ENCODE measurements at regions not wholly inside any gene's neighbourhood (a gene's known extent, or its start where the extent isn't known, plus 50 kb on each side); places are given as distances from the start of the nearest gene placed in this dataset.

GRCh38 chr7:54672519-54672918 is 86.5 kb downstream of the SEC61G start:
- DNase-seq (ENCODE audit: insufficient read length) (no peak), FAIRE-seq (no peak)
- no peak for TF ChIP-seq TAF1 (IDR thresholded peaks at IDR 0.05; ENCODE audit: borderline replicate concordance, low read depth, low read length)
- TF ChIP-seq POLR2AphosphoS5 (IDR thresholded peaks at IDR 0.05; ENCODE audit: low read depth, low read length) = no peak
- no peak for TF ChIP-seq POLR2A (IDR thresholded peaks at IDR 0.05; ENCODE audit: low read depth, low read length)

- FAIRE-seq = no peak
- no peak for TF ChIP-seq POLR2A (IDR thresholded peaks at IDR 0.05; ENCODE audit: low read depth, low read length)
- TF ChIP-seq TAF1 (IDR thresholded peaks at IDR 0.05; ENCODE audit: borderline replicate concordance, low read depth, low read length) = no peak
- TF ChIP-seq POLR2AphosphoS5 (IDR thresholded peaks at IDR 0.05; ENCODE audit: low read depth, low read length) = no peak
- peak; percentile 37 for DNase-seq (ENCODE audit: insufficient read length)
Measured at GRCh38 chr7:54664235-54665228, 94.5 kb downstream of the SEC61G start.

DNA sequence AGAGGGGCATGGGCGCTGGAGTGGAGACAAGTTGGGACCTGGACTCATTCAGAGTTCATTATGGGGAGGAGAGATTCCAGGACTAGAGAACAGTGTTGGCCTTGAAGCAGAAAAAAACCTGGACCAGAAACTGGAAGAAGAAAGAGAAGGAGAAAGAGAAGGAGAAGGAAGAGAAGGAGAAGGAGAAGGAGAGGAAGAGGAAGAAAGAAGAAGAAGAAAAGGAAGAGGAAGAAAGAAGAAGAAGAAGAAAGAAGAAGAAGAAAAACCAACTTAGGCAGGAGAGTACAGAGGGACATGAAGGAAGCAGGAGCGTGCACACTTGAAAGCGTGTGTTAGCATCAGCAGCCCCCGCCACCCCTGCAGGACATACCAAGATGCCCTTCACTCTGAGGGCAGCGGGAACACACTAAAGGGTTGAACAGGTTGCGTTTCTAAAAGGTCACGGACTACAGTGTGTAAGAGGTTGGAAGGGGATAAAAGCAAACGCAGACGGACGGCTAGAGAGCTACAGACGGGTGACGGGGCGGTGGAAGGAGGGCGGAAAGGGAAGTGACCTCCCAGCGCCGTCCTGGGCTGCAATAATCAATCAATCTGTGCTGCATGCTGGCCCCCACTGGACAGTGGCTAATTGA is 95.3 kb downstream of the SEC61G start:
- no peak for TF ChIP-seq POLR2AphosphoS5 (IDR thresholded peaks at IDR 0.05; ENCODE audit: low read depth, low read length)
- no peak for TF ChIP-seq TAF1 (IDR thresholded peaks at IDR 0.05; ENCODE audit: borderline replicate concordance, low read depth, low read length)
- no peak for TF ChIP-seq POLR2A (IDR thresholded peaks at IDR 0.05; ENCODE audit: low read depth, low read length)
- no peak for FAIRE-seq
- no peak for DNase-seq (ENCODE audit: insufficient read length)

DNA sequence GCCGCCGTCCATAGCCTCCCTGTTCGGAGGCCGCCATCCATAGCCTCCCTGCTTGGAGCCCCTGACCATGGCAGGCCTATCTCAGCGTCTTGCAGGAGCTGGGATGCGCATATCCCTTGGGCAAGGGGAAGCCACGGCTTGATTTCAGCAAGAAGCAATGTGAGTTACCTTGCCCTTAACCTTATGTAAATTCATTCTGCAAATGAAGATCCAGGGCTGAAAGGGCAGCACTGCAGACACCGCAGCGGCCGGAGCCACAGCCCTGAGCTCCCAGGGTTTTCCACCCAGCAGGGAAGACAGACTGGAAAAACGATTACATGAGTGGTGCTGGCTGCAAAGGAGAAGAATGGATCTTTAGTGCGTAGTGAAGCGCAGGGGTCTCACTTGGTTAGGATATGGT is 95.8 kb downstream of the SEC61G start:
- no peak for FAIRE-seq
- DNase-seq (ENCODE audit: insufficient read length) = no peak
- no peak for TF ChIP-seq TAF1 (IDR thresholded peaks at IDR 0.05; ENCODE audit: borderline replicate concordance, low read depth, low read length)
- TF ChIP-seq POLR2AphosphoS5 (IDR thresholded peaks at IDR 0.05; ENCODE audit: low read depth, low read length) = no peak
- no peak for TF ChIP-seq POLR2A (IDR thresholded peaks at IDR 0.05; ENCODE audit: low read depth, low read length)

DNA sequence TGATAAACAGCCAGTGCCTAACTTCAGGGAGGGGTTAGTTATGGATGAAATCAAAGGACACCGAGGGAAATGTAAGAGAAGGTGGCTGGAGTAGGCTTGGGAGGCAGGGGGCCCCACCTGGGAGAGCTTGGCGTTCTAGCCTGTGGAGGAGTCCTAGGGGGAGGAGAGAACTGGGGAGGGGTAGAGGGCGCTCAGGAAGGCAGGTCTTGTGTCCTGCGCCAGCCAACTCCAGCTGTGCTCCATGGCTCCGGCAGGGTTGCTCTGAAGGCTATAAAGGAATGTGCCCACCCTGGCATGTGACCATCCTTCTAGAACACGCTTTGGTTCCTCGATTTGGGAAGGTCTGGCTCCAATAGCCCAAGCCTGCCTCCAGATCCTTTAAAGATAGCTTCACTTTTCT is 96.3 kb downstream of the SEC61G start:
- TF ChIP-seq POLR2A (IDR thresholded peaks at IDR 0.05; ENCODE audit: low read depth, low read length) = no peak
- TF ChIP-seq POLR2AphosphoS5 (IDR thresholded peaks at IDR 0.05; ENCODE audit: low read depth, low read length) = no peak
- no peak for TF ChIP-seq TAF1 (IDR thresholded peaks at IDR 0.05; ENCODE audit: borderline replicate concordance, low read depth, low read length)
- FAIRE-seq = no peak
- no peak for DNase-seq (ENCODE audit: insufficient read length)

- FAIRE-seq (no peak), DNase-seq (ENCODE audit: insufficient read length) (no peak)
- TF ChIP-seq TAF1 (IDR thresholded peaks at IDR 0.05; ENCODE audit: borderline replicate concordance, low read depth, low read length) (no peak), POLR2A (IDR thresholded peaks at IDR 0.05; ENCODE audit: low read depth, low read length) (no peak), POLR2AphosphoS5 (IDR thresholded peaks at IDR 0.05; ENCODE audit: low read depth, low read length) (no peak)
Measured at GRCh38 chr7:54653905-54654304, 105.1 kb downstream of the SEC61G start.

DNA sequence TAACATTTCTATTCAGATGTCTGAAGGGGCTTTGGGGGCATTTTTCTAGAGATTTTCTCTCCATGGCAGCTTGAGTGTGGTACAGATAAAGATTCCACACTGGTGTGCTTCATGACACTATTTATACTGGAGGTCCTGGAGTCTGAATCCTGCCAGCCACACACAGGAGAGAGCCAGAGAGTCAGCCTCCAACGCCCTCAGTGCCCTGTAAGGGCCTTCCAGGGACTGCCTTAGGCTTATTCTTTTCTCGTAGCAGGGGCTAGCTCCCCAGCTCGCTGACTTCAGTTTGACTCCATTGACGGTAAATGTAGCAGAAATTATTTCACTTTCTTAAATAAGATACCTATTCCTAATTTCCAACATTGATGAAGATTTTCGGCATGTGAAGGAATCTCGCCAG is 100.9 kb downstream of the VSTM2A start:
- no peak for FAIRE-seq

GRCh38 chr7:54637712-54638396 is 95.7 kb downstream of the VSTM2A start:
- FAIRE-seq = no peak
- TF ChIP-seq POLR2A (IDR thresholded peaks at IDR 0.05; ENCODE audit: low read depth, low read length) = no peak
- no peak for TF ChIP-seq POLR2AphosphoS5 (IDR thresholded peaks at IDR 0.05; ENCODE audit: low read depth, low read length)
- TF ChIP-seq TAF1 (IDR thresholded peaks at IDR 0.05; ENCODE audit: borderline replicate concordance, low read depth, low read length) = no peak
- no peak for DNase-seq (ENCODE audit: insufficient read length)

More for the DNA sequence above, 100.9 kb downstream of the VSTM2A start:
- no peak for DNase-seq (ENCODE audit: insufficient read length)
- TF ChIP-seq POLR2A (IDR thresholded peaks at IDR 0.05; ENCODE audit: low read depth, low read length) (no peak), TAF1 (IDR thresholded peaks at IDR 0.05; ENCODE audit: borderline replicate concordance, low read depth, low read length) (no peak), POLR2AphosphoS5 (IDR thresholded peaks at IDR 0.05; ENCODE audit: low read depth, low read length) (no peak)

DNA sequence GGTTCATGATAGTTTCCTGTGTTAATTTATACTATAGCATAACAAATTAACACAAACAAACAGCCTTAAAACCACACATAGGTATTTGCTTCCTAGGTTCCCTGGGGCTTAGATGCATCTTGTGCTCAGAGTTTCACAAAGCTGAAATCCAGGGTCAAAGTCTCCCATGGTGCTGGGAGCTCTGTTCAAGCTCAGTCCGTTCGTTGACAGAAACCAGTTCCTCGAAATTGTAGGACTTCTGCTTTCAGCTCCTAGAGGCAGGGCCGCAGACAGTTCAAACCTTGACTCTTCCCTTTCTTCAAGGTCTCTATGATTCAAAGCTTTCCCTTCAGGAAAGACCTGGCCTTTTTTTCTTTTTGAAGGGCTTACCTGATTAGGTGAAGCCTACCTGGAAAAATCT is 90.5 kb downstream of the VSTM2A start:
- TF ChIP-seq POLR2A (IDR thresholded peaks at IDR 0.05; ENCODE audit: low read depth, low read length) (no peak), POLR2AphosphoS5 (IDR thresholded peaks at IDR 0.05; ENCODE audit: low read depth, low read length) (no peak), TAF1 (IDR thresholded peaks at IDR 0.05; ENCODE audit: borderline replicate concordance, low read depth, low read length) (no peak)
- DNase-seq (ENCODE audit: insufficient read length) = no peak
- no peak for FAIRE-seq

DNA sequence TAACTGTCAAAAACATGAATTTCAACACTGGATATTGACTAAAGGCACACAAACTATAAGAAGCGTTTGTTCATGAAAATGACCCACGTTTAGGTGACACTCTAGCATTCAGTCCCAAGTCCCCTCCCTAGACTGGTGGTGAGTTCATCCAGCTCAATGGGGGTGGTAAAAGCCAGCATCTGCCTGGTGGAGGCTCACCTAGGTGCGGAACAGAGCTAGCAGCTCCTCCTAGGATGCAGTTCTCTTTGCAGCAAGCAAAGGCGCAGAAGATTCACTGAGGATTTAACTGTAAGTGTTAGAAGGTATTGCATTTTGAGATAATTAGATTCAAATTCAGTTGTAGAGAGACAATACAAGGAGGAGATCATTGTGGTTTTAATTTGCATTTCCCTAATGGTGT is 87.6 kb downstream of the VSTM2A start:
- FAIRE-seq (no peak), DNase-seq (ENCODE audit: insufficient read length) (no peak)
- TF ChIP-seq POLR2A (IDR thresholded peaks at IDR 0.05; ENCODE audit: low read depth, low read length) = no peak
- no peak for TF ChIP-seq TAF1 (IDR thresholded peaks at IDR 0.05; ENCODE audit: borderline replicate concordance, low read depth, low read length)
- no peak for TF ChIP-seq POLR2AphosphoS5 (IDR thresholded peaks at IDR 0.05; ENCODE audit: low read depth, low read length)

DNA sequence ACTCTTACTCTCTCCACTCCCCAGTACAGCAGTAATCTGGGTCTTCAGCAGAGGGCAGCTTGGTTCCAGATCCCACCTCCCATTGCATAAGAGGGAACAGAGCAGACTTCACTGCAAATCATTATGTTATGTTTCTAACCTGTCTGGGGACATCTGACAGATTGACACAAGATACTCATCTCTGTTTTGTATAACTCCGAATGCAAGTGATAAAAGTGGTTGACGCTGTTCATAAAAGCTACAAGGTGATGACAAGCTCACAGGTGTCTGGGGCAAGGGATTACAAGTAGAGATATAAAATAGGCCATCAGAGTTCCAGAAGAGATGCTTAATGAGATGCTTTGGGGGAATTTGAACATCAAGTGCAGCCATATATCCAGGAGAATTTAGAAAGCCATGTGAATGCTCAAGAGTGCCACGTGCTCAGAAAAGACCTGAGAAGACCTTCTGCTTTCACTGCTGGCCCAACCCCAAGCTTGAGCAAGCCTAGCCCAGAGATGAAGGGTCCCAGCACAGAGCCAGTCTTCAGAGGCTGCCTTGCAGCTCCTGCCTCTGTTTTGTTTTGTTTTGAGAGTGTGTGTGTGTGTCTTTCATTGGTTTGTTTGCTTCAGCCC is 80.6 kb downstream of the VSTM2A start:
- no peak for TF ChIP-seq POLR2AphosphoS5 (IDR thresholded peaks at IDR 0.05; ENCODE audit: low read depth, low read length)
- no peak for TF ChIP-seq TAF1 (IDR thresholded peaks at IDR 0.05; ENCODE audit: borderline replicate concordance, low read depth, low read length)
- TF ChIP-seq POLR2A (IDR thresholded peaks at IDR 0.05; ENCODE audit: low read depth, low read length) = no peak
- FAIRE-seq (no peak), DNase-seq (ENCODE audit: insufficient read length) (no peak)

All from GM12892 (cell line).